Fibroblast of skin of right biceps (primary cell): ENCODE measurements at regions not wholly inside any gene's neighbourhood (a gene's known extent, or its start where the extent isn't known, plus 50 kb on each side); places are given as distances from the start of the nearest gene placed in this dataset.
"Not testable (repeated sequence)": the region's sequence is repeated elsewhere in the genome, so short reads cannot be mapped to it uniquely, and the experiment has no call there.

ENCODE experiments used
- DNase-seq: peaks from one replicate; pipeline ENCODE4 v3.0.0-alpha.2; 2013

- no peak for DNase-seq
These were observed 96.2 kb upstream of the SIM2 start for GRCh38 chr21:36602735-36603134.

DNA sequence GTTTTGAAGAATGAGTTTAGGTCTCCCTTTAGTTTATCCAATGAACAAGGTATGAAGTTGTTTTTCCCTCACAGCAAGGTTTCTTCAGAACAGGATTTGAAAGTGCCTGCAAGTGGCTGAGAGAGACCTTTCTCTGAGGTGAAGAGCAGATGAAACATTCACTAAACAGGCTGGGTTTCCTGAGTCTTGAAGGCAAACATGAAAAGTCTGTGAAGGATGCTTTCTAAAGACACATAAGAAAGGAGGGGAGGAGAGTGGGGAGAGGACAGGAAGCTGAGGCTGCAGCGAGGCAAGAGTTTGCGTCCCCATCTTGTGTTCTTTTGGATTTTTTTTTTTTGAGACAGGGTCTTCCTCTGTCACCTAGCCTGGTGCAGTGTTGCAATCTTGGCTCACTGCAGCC lies 95.7 kb upstream of the SIM2 start:
- DNase-seq = no peak

GRCh38 chr21:36605426-36605825 lies 93.5 kb upstream of the SIM2 start:
- no peak for DNase-seq

DNA sequence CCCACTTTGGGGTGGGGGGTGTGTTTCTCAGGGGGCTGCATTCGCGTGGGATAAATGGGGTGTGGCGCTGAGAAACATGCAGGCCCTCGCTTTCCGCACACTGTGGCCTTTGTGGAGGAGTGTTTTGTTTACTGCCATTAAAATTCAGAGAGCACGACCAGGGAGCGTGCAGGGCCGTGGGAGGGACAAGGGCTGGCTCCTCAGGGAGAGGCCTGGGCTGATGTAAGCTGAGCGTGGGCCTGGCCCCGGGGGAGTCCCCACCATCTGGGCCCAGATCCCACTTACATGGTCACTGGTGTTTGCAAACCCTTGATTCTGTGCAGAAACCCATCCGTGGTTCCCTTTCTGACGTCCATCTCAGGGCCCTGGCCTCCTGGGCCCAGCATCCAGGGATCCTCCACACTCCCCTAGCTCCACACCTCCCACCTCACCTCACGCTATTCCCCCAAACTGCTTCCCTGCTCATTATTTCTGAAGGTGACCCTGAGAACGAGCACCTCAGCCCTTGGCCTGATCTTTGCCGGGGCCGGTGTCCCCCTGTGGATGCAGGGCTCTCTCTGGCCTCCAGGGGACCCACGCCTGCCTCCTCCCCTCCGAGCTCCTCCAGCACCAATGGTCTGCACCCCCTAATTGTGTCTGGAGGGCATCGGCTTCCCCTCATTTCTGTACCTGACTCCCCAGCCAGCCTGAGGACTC lies 92.5 kb upstream of the SIM2 start:
- no peak for DNase-seq

GRCh38 chr21:36606983-36607325 lies 92.0 kb upstream of the SIM2 start:
- DNase-seq = no peak

GRCh38 chr21:36608041-36608896 lies 90.6 kb upstream of the SIM2 start:
- DNase-seq = no peak

DNA sequence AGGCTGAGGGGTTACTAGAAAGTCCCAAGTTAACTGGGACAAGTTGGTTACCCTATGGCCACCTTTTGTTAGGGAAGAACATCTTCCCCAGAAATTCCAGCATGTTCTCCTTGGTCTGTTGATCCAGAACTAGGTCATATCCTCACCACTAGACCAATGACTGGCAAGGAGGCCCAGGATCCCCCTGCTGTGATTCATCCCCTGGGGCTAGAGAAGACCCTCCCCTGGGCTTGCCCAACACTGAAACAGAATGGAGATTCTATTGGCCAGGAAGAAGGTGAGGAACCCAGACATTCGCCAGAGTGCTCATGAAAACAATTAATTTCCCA lies 90.1 kb upstream of the SIM2 start:
- no peak for DNase-seq

GRCh38 chr21:36609654-36610053 lies 89.3 kb upstream of the SIM2 start:
- DNase-seq = no peak

DNA sequence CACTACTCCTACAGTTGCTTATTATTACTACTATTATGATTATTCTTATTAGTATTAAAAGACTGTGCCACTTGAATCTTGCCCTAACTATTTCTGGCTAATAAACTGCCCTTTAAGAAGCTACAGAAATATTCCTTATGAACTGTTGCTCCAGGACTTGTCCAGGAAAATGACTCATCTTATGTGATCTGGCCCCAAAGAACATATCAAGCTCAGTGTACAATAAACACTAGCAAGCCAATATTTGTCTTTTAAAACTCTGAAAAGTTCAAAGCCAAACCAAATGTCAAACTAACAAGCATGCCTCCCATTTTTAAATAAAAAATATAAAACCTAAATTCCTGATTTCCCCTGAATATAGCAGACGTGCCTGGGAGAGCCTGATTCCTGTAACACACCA lies 88.7 kb upstream of the SIM2 start:
- DNase-seq = no peak

DNA sequence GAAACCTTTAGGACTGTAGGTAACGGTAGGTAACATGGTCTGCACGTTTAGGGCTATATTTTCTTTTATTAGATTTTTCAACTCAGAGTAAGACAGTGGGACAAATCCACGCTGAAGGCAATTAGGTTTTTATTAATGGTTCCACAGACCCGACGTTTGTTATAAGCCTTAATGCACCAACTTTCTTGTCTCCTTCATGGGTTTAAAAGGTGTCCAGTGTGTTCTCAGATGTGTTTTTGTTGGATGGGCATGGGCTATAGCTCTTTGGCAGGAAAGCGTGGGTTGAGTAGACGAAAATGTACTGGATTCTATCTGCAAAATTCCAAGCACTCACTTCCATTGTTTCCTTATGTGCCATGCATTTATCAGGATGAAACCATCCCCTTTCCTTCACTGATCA lies 88.0 kb upstream of the SIM2 start:
- DNase-seq = no peak

DNA sequence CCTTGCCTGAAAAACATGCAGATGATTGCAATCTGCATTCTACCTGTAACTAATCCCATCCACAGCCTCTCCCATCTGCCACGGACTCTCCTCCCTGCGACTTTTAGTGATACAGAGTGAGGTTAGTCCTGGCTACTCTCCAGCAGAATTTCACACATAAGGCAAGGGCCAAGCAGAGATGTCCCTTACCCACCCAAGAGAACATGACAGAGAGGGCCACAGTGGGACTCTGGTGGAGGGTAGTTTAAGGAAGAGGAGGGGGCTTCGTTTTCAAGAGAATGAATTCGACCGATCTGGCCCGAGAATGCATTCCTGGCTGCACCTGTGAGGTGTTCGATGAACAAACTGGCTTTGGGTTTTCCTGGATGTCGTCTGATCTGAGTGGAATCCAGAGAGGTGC lies 87.5 kb upstream of the SIM2 start:
- no peak for DNase-seq

DNA sequence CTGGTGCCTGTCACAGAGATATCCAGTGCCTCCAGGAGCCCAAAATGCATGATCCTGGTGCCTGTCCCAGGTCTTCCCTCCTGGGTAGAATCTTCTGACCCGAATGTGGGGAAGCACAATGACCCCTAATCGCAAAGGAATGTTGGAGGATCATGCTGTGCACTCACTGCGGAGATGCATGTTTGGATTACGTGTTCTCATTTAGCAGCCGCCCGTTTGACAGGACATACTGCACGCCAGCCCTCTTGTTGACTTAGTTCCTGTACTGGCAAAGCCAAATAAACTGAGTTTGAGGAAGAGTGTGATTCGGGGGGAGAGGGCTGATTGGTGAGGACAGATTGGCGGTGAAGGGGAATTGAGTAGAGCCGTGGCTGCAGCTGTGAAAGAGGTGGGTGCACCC lies 85.9 kb upstream of the SIM2 start:
- DNase-seq = no peak

- no peak for DNase-seq
These were observed 85.4 kb upstream of the SIM2 start for GRCh38 chr21:36613554-36613953.

DNA sequence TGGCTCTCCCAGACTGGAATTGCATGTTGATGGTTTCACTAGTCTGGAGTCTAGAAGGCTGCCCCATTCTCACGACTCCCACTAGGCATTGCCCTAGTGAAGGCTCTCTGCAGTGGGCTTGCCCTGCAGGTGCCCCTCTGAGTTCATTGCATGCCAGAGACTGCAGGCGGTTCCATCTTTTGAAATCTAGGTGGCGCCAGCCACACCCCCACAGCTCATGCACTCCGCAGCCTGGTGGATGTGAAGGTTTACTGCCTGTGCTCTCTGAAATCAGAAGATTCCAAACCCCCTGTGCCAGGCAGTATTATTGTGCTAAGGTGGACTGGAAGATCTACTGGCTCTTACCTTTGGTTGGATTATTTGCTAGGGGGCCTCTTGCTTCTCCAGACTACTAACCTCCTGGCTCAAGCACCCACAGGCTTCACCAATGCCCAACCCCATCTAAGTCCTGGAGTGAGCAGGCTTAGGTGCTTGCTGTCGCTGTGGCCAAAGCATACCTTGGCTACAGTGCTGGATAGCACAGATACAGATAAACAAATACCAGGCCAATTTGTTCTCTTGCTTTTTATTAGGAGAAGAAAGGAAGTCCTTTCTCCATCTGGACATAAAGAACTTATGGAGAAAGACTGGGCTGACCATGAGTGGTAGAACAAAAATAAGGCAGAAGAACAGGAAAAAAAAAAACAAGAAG lies 83.5 kb upstream of the SIM2 start:
- DNase-seq = no peak

GRCh38 chr21:36616773-36617172 lies 82.1 kb upstream of the SIM2 start:
- not testable (repeated sequence) for DNase-seq

GRCh38 chr21:36621794-36622193 lies 77.1 kb upstream of the SIM2 start:
- not testable (repeated sequence) for DNase-seq

GRCh38 chr21:36624105-36624504 lies 74.8 kb upstream of the SIM2 start:
- DNase-seq = no peak

GRCh38 chr21:36626791-36627190 lies 72.1 kb upstream of the SIM2 start:
- peak; percentile 10 for DNase-seq

DNA sequence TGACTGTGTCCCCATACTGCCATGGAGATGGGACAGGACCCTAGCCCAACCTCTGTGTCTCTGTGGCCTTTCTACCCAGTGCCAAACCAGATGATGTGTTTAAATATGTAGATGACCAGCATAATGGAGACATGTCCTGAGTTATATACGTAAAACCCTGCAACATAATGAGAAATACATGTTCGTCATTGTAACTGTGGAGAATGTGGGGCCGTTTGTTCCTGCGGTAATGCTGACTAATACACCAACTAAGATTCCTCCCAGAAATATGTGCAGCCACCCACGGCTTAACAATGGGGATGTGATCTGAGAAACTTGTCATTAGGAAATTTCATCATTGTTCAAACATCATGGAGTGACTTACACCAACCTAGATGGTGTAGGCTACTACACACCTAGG lies 71.7 kb upstream of the SIM2 start:
- peak; percentile 74 for DNase-seq

DNA sequence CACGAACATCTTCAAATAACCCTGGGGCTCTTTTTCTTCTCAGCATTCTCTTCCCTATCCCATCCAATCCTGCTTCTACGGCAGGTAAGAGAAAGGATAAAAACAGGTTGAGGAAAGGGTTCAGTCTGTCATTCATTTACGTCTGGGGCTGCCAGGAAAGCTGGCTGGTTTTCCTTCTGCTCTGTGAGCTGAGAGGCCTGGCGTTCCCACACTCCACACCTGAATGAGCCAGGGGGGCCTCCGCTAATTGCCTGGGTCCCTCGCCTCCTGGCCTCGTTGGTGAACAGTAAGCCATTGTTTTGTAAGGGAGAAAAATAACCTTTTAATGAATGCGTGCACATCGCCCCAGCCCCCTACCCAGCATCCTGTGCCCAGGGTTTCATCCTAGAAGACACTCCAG lies 70.8 kb upstream of the SIM2 start:
- no peak for DNase-seq

DNA sequence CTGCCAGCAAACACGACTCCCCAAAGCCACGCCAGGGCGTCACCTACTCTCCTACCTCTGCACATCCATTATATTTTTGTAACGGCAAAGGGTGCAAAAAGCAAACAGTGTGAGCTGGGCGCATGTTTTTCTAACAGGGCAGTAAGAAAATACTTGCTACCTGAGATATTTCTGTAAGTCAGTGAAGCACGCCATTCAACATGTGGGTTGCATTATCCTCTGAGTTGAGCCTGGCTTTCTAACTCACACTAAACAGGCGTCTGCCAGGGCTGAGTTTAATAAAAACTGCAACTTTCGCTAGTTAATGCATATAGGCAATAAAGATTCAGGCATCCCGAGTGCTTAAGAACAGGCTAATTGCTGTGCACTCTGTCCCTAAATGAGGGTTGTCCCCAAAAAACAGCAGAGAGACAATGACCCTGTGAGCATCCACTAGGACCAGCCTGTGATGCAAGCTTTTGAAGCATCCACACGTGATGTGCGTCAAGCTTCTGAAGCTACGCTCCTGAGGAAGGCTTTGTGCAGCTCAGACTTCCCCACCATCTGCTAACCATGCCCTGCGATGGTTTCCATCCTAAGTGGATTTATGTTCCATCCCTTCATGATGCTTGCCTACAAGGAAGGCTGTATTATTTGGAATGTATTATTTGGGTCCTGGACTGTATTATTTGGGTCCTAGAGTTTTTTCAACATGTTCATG lies 70.0 kb upstream of the SIM2 start:
- peak; percentile 10 for DNase-seq

DNA sequence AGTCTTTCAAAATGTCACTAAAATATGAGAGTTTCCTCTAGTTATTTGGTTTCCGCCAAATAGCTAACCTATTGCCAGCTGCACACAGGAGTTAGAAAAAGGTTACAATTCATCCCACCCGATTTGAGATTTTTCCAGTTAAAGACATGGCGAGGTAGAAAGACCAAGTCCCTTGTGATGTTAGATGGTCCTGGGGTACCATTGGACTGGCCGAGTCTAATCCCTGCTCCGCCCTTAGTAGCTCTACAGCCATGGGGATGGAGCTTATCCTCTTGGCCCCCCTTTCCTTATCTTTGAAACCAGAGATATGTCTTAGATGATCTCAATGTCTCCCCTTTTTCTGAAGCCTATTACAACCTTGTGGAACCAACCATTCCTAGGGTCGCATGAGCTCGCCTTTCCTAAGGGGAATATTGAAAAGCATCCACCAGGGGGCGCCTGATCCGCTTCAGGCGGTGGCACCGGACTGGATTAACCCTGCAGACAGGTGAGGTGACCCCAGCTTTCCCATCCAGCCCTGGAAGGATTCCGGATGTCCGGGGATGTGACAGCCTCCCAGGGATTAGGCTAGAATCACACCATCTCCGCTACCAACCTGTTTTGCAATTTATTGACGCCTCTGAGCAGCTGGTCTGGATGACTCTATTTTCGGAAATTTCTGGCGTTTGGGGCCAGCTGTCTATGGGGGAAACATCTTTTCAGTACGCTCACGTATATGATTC lies 68.3 kb upstream of the SIM2 start:
- DNase-seq = peak; percentile 39

DNA sequence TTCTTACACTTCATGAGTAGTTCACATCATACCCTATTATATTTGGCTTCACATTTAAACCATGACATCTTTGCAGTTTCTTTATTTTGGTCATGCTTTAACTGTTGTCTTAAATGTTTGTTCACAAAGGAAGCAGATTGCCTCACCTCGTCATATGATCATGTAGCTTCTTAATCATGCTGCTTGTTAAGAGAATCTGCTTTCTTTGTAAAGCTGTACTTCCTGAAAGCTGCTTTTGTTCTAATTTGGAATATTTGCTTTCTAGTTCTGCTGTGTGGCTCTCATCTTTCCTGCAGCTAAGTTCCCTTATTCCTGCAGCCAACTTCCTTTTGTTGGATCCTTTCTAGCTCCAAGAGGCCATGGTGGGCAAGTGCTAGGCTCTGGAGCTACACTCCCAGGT lies 62.9 kb upstream of the SIM2 start:
- DNase-seq = no peak
